A673 (cell line): ENCODE measurements at regions not wholly inside any gene's neighbourhood (a gene's known extent, or its start where the extent isn't known, plus 50 kb on each side); places are given as distances from the start of the nearest gene placed in this dataset.
A peak's percentile ranks its signal among the peaks of the same experiment; 100 is the strongest.

Experiments
- BruUV-seq: library from RNA; stranded (reverse); fragments of 400-500 nt; replicated peaks from 2 replicates; lab custom pipeline; 2021; lab: Mats Ljungman, UMichigan
- CTCF ChIA-PET: fragments of 300-600 bp; sonication (Branson Sonifier 250); formaldehyde crosslinking; loops from one replicate; lab custom pipeline; 2022; ENCODE audit warnings: antibody characterized with exemption; lab: Charles Lee
- POLR2A ChIA-PET: fragments of 300-600 bp; sonication (Branson Sonifier 250); formaldehyde crosslinking; loops from one replicate; lab custom pipeline; 2022; ENCODE audit warnings: antibody characterized with exemption; ENCODE audit not compliant: low non-redundant PET; lab: Charles Lee
- DNase-seq: peaks from one replicate; pipeline ENCODE4 v3.0.0-alpha.2; 2015; ENCODE audit warnings: low spot score
- H3K27ac ChIP-seq: fragments of 200-600 bp; sonication (generic); 2 replicates; pipeline ENCODE4 v1.5.1; 2016; ENCODE audit warnings: mixed run types, low read depth, mild to moderate bottlenecking, mixed read lengths, antibody characterized with exemption, low read length; ENCODE audit not compliant: poor library complexity, severe bottlenecking
- H3K27me3 ChIP-seq: fragments of 200-600 bp; sonication (generic); replicated peaks from 2 replicates; pipeline ENCODE4 v1.6.1; 2017; ENCODE audit warnings: mixed run types, low read depth, mild to moderate bottlenecking, mixed read lengths, antibody characterized with exemption, low read length; ENCODE audit not compliant: insufficient read depth, poor library complexity
- H3K36me3 ChIP-seq: fragments of 200-600 bp; sonication (generic); 2 replicates; pipeline ENCODE4 v1.6.1; 2016; ENCODE audit warnings: mixed run types, mild to moderate bottlenecking, mixed read lengths, antibody characterized with exemption, low read length; ENCODE audit not compliant: insufficient read depth, poor library complexity, severe bottlenecking
- H3K4me1 ChIP-seq: fragments of 200-600 bp; sonication (generic); 2 replicates; pipeline ENCODE4 v1.6.1; 2017; ENCODE audit warnings: mixed run types, mild to moderate bottlenecking, mixed read lengths, antibody characterized with exemption, low read length; ENCODE audit not compliant: insufficient read depth, poor library complexity, severe bottlenecking
- H3K4me3 ChIP-seq: fragments of 200-600 bp; sonication (generic); 2 replicates; pipeline ENCODE4 v1.5.1; 2016; ENCODE audit warnings: low read depth, mixed run types, mild to moderate bottlenecking, mixed read lengths, low read length; ENCODE audit not compliant: poor library complexity, severe bottlenecking
- H3K9me3 ChIP-seq: fragments of 200-600 bp; sonication (generic); 2 replicates; pipeline ENCODE4 v1.6.1; 2016; ENCODE audit warnings: mixed run types, low read depth, mild to moderate bottlenecking, mixed read lengths, antibody characterized with exemption, low read length; ENCODE audit not compliant: poor library complexity, severe bottlenecking
- EZH2 ChIP-seq: fragments of 200-600 bp; sonication (generic); IDR thresholded peaks from 2 replicates; pipeline ENCODE4 v1.6.1; 2017; ENCODE audit warnings: borderline replicate concordance, low read depth, mild to moderate bottlenecking, mixed read lengths, antibody characterized with exemption, low read length; ENCODE audit not compliant: poor library complexity, severe bottlenecking
- intact Hi-C: fragments of 100-400 bp; cut with micrococcal nuclease; formaldehyde crosslinking; loops from one replicate; pipeline ENCODE4 v1.10.0; 2022; ENCODE audit not compliant: unreplicated experiment
- TF ChIP-seq, protein P1 (sequence below): fragments of 300-800, 200-600 bp; sonication (generic); conservative IDR thresholded peaks from 2 replicates; pipeline ENCODE4 v1.5.1; 2017; ENCODE audit warnings: low read depth, mild to moderate bottlenecking, antibody characterized with exemption, low read length, moderate library complexity, mixed read lengths

GRCh38 chr6:146898069-146898887 is 299.5 kb downstream of the ADGB start:
- TF ChIP-seq, protein P1, sequence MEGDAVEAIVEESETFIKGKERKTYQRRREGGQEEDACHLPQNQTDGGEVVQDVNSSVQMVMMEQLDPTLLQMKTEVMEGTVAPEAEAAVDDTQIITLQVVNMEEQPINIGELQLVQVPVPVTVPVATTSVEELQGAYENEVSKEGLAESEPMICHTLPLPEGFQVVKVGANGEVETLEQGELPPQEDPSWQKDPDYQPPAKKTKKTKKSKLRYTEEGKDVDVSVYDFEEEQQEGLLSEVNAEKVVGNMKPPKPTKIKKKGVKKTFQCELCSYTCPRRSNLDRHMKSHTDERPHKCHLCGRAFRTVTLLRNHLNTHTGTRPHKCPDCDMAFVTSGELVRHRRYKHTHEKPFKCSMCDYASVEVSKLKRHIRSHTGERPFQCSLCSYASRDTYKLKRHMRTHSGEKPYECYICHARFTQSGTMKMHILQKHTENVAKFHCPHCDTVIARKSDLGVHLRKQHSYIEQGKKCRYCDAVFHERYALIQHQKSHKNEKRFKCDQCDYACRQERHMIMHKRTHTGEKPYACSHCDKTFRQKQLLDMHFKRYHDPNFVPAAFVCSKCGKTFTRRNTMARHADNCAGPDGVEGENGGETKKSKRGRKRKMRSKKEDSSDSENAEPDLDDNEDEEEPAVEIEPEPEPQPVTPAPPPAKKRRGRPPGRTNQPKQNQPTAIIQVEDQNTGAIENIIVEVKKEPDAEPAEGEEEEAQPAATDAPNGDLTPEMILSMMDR = no peak
- no peak for TF ChIP-seq EZH2
- DNase-seq = no peak
- CTCF ChIA-PET = no interaction called here
- intact Hi-C loops = no loop called here
- POLR2A ChIA-PET = no interaction called here
- BruUV-seq = no TSS peak
- Histone ChIP-seq H3K4me3 (no peak overlapping the region), H3K36me3 (no peaks in the 10 kb centered on the region), H3K9me3 (no peaks in the 10 kb centered on the region), H3K4me1 (no peaks in the 10 kb centered on the region), H3K27ac (no peak overlapping the region), H3K27me3 (peaks cover 2% of the 10 kb centered on the region)

DNA sequence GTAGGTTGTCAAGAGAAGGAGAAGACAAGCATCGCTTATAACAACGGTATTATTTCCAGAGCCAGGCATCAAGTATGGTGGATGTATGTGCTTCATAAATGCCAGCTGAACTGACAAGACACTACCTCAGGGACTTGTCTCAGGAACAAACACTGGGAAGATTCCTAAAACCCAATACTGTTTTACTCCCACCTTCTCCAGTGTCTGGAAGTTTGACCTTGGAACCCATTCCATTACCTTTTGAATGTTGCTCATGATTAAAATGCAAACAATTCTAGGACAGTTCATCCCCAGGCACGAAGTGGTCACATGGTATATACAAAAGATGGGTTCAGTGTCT is 300.1 kb downstream of the ADGB start:
- Histone ChIP-seq H3K36me3 (no peaks in the 10 kb centered on the region), H3K27me3 (no peaks in the 10 kb centered on the region), H3K27ac (no peak overlapping the region), H3K4me3 (no peak overlapping the region), H3K4me1 (no peaks in the 10 kb centered on the region), H3K9me3 (no peaks in the 10 kb centered on the region)
- CTCF ChIA-PET = no interaction called here
- DNase-seq = no peak
- no TSS peak for BruUV-seq
- TF ChIP-seq EZH2 = no peak
- TF ChIP-seq, protein P1 = no peak
- POLR2A ChIA-PET = no interaction called here
- intact Hi-C loops = no loop called here

DNA sequence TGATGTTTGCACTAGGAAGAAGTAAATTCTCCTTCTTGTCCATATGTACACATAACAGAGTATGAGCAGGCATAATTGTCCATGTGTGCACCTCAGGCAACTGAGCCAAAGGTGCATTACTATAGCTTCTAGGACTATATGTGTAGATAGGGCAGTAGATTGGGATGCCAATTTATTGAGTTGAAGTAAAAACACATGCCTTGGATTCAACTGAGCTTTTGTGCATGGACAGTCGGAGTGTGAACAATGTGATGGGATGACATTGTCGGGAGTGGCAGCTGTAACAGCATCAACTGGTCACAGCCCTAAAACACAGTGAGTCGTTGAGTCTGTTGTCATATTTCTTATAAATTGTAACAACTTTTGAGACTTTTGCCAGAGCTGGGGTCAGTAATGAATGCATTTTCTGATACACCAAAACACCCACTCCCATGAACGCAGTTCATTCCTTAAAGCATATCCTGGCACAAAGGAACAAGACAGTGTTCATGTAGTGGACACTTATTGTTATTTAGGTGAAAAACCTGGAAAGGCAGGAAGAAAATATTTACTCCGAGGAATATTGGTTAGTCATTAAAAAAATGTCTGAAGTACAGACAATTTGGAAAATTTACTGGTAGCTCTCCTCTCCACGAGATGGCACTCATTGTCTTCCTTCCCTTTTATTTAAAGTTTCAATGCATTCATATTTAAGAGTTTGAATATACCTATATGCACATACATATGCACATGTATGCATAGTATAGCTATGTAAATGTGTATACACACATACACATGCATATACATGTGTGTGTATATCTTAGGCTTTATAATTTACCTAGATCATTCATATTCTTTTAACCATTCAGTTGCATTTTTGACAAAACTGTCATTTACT is 302.0 kb upstream of the STXBP5 start:
- H3K27me3 ChIP-seq = no peaks in the 10 kb centered on the region
- BruUV-seq = no TSS peak
- no peaks in the 10 kb centered on the region for H3K4me1 ChIP-seq
- ChIA-PET CTCF (interaction anchor here (1.0 kb wide), 1 partner anchor 481 kb away, joined by 3 read pairs; no protein-coding TSS in a partner anchor), POLR2A (no interaction called here)
- no peaks in the 10 kb centered on the region for H3K36me3 ChIP-seq
- TF ChIP-seq EZH2 = no peak
- TF ChIP-seq, protein P1 = peak; percentile 52
- H3K9me3 ChIP-seq = no peaks in the 10 kb centered on the region
- DNase-seq = no peak
- intact Hi-C loops = loop anchor here (2.0 kb wide), 1 partner anchor 383 kb away; no protein-coding TSS in a partner anchor
- no peak overlapping the region for H3K27ac ChIP-seq
- H3K4me3 ChIP-seq = no peak overlapping the region
